GM12865 (cell line): ENCODE measurements at regions not wholly inside any gene's neighbourhood (a gene's known extent, or its start where the extent isn't known, plus 50 kb on each side); places are given as distances from the start of the nearest gene placed in this dataset.

ENCODE experiments used
- DNase-seq: peaks from one replicate; pipeline ENCODE4 v3.0.0; 2010; ENCODE audit warnings: low read depth
- H3K4me3 ChIP-seq: 2 replicates; pipeline ENCODE4 v1.5.1; 2011; ENCODE audit warnings: mild to moderate bottlenecking, low read depth, low read length, control low read depth
- TF ChIP-seq, protein P1 (sequence below): IDR thresholded peaks from 2 replicates; pipeline ENCODE4 v1.5.1; 2011; ENCODE audit warnings: low read length, control low read depth, low read depth, inconsistent platforms; ENCODE audit not compliant: insufficient read depth; ENCODE audit errors: missing control alignments

DNA sequence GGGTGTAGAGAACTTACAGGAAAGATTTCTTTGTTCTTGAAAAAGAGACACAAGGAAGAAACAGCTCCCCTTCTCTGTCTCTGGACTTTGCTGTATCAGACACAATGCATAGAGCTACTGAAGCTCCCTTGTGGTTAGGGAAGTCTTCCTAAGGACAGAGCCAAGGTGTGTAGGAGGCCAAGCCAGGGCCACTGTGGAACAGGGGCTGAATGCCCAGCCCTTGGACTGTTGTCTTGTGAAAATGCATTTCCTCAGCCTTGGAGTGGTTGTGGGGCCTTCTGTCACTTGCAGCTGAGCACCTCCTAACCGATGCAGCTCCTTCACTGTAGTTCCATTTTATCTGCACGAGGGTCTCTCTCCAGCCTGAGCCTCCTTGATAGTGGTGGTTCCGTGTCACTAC lies 353.4 kb downstream of the CCSER2 start:
- TF ChIP-seq, protein P1, sequence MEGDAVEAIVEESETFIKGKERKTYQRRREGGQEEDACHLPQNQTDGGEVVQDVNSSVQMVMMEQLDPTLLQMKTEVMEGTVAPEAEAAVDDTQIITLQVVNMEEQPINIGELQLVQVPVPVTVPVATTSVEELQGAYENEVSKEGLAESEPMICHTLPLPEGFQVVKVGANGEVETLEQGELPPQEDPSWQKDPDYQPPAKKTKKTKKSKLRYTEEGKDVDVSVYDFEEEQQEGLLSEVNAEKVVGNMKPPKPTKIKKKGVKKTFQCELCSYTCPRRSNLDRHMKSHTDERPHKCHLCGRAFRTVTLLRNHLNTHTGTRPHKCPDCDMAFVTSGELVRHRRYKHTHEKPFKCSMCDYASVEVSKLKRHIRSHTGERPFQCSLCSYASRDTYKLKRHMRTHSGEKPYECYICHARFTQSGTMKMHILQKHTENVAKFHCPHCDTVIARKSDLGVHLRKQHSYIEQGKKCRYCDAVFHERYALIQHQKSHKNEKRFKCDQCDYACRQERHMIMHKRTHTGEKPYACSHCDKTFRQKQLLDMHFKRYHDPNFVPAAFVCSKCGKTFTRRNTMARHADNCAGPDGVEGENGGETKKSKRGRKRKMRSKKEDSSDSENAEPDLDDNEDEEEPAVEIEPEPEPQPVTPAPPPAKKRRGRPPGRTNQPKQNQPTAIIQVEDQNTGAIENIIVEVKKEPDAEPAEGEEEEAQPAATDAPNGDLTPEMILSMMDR: no peak
- no peak for DNase-seq

DNA sequence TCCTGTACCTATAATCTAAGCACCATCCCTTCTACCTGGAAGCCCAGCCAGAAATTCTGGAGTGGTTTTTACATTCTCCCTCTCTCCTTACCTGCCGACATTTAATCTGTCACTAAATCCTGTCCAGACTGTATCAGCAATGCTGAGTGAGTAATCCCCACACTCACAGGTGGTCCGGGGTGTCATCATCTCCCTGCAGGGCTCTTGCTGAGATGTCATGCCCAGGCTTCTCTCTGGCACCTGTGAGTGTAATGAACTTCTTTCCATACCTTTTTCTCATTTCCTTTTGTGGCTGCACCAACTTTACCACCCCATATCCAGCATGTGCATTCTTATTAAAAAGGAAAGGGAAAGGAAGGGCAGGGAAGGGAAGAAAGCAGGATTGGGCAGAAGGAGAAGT lies 355.2 kb downstream of the CCSER2 start:
- H3K4me3 ChIP-seq: no peak overlapping the region
- TF ChIP-seq, protein P1: no peak
- no peak for DNase-seq

More for the DNA sequence above, 353.4 kb downstream of the CCSER2 start:
- no peak overlapping the region for H3K4me3 ChIP-seq

DNA sequence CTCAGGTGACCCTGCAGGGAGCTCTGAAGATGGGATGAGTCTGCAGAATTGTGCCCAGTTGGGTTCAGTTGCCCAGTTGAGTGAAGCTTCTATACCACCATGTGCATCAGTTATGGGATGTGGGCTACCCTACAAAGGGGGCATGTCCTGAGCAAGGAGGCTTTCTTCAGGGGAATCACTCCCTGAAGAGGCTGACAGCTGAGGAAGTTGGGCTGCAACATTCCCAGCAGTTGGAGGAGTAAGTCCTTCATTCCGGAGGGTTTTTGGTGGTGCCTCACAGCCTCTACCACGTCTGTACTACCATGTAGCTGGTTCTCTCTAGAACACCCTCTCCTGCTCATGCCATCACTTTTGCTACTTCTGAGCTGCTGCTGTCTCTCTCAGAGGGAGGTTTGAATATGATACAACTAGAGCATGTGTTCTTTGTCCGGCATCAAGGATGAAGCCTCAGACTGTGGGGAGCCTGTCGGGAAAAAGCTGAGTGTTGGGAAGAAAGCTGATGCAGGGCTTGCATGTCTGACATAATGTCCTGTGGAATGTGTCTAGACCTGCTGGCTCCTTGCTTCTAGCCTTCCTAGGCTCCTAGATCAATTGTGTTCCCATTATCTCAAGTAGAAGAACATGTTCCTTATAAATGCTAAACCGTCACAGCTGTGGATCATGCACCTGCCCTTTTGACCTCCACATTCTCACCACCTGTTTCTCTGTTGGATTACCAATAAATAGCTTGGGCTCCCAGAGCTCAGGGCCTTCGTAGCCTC lies 355.8 kb downstream of the CCSER2 start:
- DNase-seq: no peak
- TF ChIP-seq, protein P1: no peak
- H3K4me3 ChIP-seq: no peak overlapping the region

DNA sequence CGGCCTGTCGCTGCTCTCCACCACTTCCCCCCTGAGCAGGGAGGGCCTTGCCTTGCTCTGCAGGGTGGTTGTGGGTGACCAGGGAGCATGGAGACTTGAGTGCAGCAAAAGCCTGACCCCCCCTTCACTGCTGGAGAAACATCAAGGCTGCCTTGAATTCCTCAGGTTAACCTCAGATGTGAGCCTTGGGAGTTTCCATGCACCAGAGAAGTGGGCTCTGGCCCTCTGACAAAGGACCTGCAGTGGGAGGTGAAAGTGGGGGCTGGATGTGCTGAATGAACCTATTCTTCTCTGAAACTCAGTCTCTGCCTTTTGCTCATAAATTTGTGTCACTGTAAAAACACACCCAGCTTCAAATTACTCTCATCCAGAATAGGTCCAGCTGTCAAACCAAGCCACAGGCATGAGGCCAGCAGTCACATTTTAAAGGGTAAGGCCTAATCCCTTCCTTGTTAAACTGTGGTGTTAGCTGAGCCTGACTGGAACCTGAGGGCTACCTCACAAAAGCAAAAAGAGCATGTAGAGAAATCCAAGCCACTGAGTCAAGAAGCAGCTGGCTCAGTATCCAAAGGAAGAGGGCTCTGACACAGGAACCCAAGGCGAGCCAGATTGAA lies 356.8 kb downstream of the CCSER2 start:
- no peak overlapping the region for H3K4me3 ChIP-seq
- DNase-seq: no peak
- TF ChIP-seq, protein P1: no peak

DNA sequence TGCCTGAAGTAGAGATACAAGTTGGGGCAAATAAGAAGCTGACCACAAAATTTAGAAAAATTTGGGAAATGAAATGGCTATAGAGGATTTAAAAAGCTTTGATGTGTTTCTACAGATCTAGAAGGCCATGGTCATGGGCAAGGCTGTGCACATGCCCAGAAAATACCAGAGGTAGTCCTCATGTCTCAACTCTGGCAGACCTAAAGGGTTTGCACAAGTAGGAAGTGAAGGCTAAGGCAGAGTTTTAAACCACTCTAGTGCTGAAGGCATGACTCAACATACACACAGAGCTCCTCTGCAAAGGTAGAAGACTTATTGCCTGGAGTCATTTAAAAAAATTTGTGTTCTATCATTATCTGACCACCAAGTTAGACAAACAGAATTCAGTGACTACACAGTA lies 364.6 kb downstream of the CCSER2 start:
- no peak overlapping the region for H3K4me3 ChIP-seq
- TF ChIP-seq, protein P1: no peak
- DNase-seq: no peak

DNA sequence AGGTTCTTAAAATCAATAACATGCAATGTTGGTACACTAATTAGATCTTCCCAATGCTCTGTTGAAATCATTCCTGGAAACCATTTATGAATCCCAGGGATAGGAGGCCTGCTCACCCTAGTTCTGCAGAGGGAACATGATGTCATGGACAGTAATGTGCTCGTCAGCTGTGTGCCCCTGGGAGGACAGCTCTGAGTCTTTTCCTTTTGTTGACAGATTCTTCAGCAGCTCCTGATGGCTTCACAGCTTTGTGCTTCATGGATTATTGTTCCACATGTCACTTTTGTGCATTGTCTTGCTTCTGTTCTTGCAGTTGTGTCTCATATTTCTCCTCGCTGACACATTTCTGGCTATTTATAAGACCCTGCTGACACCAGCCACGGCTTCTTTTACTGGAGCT lies 367.5 kb downstream of the CCSER2 start:
- no peak overlapping the region for H3K4me3 ChIP-seq
- TF ChIP-seq, protein P1: no peak
- DNase-seq: no peak
